H1 (cell line): ENCODE measurements at regions not wholly inside any gene's neighbourhood (a gene's known extent, or its start where the extent isn't known, plus 50 kb on each side); places are given as distances from the start of the nearest gene placed in this dataset.

Source experiments
- CTCF ChIP-seq, 3 experiments: IDR thresholded peaks; 1 replicate in 2 of 3; 2 replicates in 1 of 3; pipeline versions ENCODE4 v1.5.1 to v1.6.1; 2011; ENCODE audit warnings: low read length in 3 of 3, mild to moderate bottlenecking in 3 of 3, inconsistent platforms in 2 of 3, low read depth in 1 of 3, moderate library complexity in 1 of 3; ENCODE audit not compliant: insufficient read depth in 1 of 3; ENCODE audit errors: control extremely low read depth in 1 of 3
- JUND ChIP-seq: IDR thresholded peaks from 2 replicates; pipeline ENCODE4 v1.6.1; 2011; ENCODE audit warnings: mild to moderate bottlenecking, improper control_type of control experiment, low read length
- MAFK ChIP-seq: IDR thresholded peaks from 2 replicates; pipeline ENCODE4 v1.6.1; 2012; ENCODE audit warnings: low read depth, mild to moderate bottlenecking, improper control_type of control experiment, low read length
- PHF8 ChIP-seq: fragments of 200-600 bp; sonication (generic); conservative IDR thresholded peaks from 2 replicates; pipeline ENCODE4 v1.7.1; 2012; ENCODE audit warnings: low read depth, mild to moderate bottlenecking, inconsistent platforms, low read length, moderate library complexity
- POLR2A ChIP-seq, 2 experiments: IDR thresholded peaks; 1 replicate in 1 of 2; 2 replicates in 1 of 2; pipeline ENCODE4 v1.6.1; 2011; ENCODE audit warnings: low read depth in 2 of 2, low read length in 2 of 2, mild to moderate bottlenecking in 2 of 2; ENCODE audit errors: control extremely low read depth in 1 of 2
- POLR2AphosphoS5 ChIP-seq: IDR thresholded peaks from 2 replicates; pipeline ENCODE4 v1.6.1; 2011; ENCODE audit warnings: low read depth, low read length
- SUZ12 ChIP-seq: fragments of 200-600 bp; sonication (generic); IDR thresholded peaks from 2 replicates; pipeline ENCODE4 v1.6.1; 2012; ENCODE audit warnings: mild to moderate bottlenecking, inconsistent platforms, low read length, moderate library complexity, mixed read lengths
- TAF1 ChIP-seq: IDR thresholded peaks from 2 replicates; pipeline ENCODE4 v1.6.1; 2011; ENCODE audit warnings: mild to moderate bottlenecking, low read depth, low read length

GRCh38 chr1:216913976-216914375 lies 190.7 kb upstream of the ESRRG start:
- TF ChIP-seq JUND = no peak
- TF ChIP-seq CTCF (IDR thresholded peaks at IDR 0.05; ENCODE audit: control extremely low read depth in 1 of 3, insufficient read depth in 1 of 3, low read depth in 1 of 3, low read length in 3 of 3) = no peak
- TF ChIP-seq SUZ12 = no peak
- no peak for TF ChIP-seq POLR2AphosphoS5
- TF ChIP-seq MAFK = no peak
- no peak for TF ChIP-seq POLR2A (IDR thresholded peaks at IDR 0.05; ENCODE audit: control extremely low read depth in 1 of 2, low read depth in 2 of 2, low read length in 2 of 2)
- no peak for TF ChIP-seq PHF8
- TF ChIP-seq TAF1 = no peak
